Activated T-cell treated with anti-CD3 and anti-CD28 coated beads for 48 hours (primary cell): ENCODE measurements at regions not wholly inside any gene's neighbourhood (a gene's known extent, or its start where the extent isn't known, plus 50 kb on each side); places are given as distances from the start of the nearest gene placed in this dataset.

Experiments used
- DNase-seq: peaks from one replicate; pipeline ENCODE4 v3.0.0-alpha.2; 2020; ENCODE audit warnings: low read depth

DNA sequence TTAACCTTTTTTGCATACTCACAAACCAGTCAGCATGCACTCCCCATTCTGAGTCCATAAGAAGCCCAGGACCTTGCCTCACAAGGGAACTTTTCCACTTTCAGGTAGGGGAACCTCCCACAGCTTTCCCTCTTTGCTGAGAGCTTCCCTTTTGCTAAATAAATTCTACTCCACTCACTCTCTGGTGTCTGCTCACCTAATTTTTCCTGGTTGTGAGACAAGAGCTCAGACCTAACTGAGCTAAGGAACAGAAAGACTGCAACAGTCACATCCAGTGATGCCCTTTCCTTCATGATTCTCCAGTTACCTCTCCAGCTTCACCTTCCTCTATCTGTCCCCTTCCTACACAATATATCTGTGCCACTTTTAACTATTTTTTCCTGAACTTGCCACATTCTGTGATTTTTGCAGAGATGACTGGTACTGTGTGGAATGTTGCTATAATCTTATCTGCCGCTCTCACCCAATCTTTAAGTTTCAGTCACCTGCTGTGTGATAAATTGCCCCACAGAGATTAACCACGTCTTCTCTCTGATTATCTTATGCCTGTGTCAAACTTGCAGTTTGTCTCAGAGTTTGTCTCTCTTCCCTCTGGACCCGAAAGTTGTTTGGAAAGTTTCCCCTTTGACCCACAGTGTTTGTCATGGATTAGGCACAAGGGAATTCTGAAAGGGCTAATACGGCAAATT lies 737.1 kb upstream of the FLRT2 start:
- DNase-seq = no peak

DNA sequence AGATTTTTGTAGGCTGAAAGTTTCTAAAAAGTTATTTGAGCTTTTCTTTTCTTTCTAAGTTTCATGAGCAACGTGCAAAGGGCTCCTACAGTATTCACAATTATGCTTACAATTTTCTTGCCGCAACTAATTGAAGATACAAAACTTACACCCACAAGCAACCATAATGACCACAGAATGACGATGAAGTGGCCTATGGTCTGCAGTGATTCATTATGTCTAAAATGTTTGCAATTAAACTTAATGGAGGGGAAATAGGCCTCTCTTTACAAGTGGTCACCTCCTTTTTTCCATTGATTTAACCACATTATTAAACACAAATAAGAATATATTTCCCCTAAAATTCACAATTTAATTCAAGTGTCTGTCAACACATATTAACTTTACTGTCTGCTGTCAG lies 732.6 kb upstream of the FLRT2 start:
- DNase-seq = no peak

DNA sequence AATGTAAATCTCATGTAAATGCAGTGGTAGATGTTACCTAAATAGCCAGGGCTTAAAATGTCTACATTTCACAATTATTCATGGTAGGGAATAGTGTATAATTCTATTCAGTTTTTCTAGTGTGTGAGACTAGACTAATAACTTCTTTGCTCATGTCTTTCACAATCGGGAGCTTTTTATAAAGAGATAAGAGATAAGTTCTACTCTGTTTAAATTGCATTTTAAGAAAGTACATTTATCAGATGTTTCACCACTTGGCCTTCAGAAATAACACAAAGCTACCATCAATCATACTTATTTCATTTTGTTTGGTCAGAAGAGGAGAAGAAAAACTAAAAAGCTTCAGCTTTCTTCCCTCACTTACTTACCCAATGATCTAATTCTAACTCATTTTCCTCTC lies 725.5 kb upstream of the FLRT2 start:
- DNase-seq = no peak

DNA sequence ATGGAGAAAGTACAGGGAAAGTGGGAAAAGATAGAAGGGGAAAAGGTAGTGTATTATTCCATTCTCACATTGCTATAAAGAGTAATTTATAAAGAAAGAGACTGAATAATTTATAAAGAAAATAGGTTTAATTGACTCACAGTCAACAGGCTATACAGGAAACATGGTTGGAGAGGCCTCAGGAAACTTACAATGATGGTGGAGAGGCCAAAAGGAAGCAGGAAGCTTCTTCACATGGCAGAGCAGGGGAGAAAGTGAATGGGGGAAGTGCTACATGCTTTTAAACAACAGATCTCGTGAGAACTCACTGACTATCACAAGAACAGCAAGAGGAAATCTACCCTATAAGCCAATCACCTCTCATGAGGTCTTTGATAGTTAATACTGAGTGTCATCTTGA lies 725.0 kb upstream of the FLRT2 start:
- no peak for DNase-seq

DNA sequence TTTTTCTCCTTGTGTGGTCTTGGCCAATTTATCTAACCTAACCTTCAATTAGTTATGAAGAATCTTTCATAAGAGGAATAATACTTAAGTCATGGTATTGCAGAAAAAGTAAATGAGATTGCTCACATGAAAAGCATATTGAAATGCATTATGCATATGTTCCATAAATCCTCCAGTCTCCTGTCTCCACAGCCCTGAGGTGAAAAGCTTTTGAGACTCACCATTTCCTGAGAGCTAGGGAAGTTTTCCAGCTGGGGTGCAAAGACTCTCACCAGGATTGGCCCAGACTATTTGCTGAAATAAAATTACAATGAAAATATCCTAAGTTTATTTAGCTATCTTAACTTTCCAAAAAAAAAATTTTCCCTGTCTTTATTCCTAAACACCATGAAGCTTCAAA lies 723.8 kb upstream of the FLRT2 start:
- no peak for DNase-seq

DNA sequence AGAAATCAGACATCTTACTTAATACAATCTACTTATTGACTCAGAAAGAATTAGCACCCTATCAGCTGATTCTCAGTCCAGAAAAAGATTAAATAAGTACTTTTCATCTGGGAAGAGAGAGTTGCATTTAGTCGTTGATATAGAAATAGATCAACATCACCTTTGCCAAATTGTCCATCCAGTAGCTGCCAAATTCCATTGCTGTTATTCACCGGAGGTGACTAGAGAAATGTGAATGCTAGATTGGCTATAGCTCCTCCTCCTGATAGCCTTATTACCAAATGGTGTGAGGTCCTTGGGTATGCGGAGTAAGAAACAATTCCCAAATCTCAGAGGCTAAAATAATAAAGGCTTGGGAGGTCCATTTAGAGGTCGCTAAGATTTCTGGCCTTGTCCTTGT lies 723.3 kb upstream of the FLRT2 start:
- no peak for DNase-seq

DNA sequence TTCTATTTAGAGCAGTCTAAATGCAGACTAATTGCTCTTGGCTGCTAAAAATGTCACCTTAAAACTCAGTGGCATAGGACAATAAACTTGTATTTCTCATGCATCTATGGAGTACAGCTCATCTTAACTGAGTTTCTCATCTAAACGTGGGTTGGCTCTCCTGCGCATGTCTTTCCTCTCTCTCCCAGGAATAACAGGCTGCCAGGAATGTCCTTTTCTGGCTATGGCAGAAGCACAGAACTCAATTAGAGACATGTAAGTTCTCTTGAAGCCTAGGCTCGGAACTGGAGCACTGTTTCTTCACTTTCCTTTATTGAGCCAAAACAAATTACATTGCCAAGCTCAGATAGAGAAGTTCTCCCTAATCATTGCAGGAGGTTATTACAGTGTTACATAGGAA lies 722.3 kb upstream of the FLRT2 start:
- no peak for DNase-seq

DNA sequence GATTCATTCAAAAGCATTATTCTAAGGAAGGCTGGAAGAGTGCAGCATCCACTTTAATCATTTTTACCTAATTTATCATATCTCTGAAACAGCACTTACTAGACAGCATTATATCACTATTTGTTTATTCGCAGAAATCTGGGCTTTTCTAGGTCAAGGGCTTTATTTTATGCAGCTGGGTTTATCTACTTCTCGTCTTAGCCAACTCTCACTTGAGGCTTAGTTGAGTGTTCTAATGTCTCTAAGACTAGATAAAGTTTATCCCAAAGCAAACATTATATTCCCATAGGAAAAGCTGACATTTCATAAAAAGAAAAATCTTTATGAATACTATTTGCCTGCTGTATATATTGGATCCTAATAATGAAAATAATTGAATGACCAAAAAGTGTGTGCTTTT lies 720.8 kb upstream of the FLRT2 start:
- no peak for DNase-seq

DNA sequence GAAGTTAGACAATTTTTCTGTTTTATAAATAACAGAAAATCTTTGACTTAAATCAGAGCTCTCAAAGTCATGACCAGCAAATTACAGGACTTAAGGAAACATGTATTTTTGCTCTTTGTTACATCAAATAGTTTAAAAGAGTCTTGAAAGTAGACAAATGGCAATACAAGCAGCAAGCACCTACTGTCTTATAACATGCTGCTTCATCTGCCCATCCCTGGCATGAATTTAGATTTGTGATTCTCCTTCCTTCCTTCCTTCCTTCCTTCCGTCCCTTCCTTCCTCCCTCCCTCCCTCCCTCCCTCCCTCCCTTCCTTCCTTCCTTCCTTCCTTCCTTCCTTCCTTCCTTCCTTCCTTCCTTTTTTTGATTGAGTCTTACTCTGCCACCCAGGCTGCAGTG lies 715.6 kb upstream of the FLRT2 start:
- no peak for DNase-seq

DNA sequence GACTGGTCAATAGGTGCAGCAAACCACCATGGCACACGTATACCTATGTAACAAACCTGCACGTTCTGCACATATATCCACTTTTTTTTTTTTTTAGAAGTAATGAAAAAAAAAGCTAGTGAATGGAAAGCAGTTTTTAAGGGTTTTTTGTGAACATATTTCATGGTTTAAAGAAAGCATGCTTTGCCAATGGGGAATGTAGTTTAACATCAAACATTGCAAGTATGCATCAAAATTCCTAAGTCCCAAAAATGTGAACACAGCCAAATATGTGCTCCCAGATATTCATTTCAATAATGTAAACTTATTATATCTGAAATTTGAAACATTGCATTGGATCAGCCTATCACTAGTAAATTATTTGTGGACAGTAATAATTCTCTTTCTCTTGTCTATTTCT lies 710.4 kb upstream of the FLRT2 start:
- no peak for DNase-seq

DNA sequence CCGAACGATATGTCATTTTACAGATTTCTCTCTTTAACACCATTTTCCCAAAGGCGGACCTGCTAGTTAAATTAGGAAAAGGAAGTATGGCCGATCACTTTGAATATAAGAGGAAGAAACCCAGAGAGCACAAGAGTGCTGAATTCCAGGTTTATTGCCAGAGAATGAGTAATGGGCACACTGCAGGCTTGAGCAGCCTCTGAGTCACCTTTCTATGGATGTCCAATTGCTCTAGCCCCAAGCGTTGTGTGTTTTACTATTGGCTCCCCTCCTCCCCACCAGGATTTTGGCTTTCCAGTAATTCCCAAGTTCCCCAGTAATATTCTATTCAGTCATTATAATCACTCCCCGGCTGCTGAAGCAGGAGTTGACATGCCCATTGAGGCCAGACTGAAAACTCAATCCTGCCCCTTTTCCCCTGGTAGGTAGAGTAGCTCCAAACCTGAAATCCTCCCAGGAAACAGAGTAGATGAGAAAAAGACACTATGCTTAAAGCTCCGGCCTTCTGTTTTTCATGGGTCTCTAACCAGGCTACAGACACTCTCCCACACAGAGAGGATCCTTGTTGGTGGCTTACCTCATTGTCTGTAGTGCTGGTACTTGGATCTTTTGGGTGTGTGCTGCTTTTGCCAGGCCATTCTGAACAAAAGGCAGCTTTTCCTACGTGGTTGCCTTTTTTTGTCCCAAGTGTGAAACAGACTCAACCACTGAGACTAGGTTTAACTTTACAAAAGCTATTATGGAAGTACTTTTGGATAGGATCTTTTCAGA lies 704.3 kb upstream of the FLRT2 start:
- DNase-seq = no peak

DNA sequence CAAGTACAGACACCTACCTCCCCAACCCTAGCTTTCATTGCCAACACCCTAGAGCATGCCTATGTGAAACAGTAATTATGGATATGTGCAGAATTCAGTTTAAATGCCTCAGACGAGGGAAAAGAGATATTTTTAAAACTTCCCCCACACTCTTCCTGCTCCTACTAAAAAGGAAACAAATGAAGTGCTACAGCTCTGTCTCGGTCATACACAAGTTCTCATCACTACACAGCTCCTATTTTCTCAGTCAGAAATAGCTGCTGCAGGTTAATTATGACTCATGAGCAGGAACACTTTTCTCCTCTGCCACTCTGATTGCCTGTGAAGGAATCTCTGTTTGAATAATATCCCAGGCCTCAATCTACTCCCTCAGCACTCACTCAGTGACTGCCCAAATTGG lies 703.6 kb upstream of the FLRT2 start:
- no peak for DNase-seq

DNA sequence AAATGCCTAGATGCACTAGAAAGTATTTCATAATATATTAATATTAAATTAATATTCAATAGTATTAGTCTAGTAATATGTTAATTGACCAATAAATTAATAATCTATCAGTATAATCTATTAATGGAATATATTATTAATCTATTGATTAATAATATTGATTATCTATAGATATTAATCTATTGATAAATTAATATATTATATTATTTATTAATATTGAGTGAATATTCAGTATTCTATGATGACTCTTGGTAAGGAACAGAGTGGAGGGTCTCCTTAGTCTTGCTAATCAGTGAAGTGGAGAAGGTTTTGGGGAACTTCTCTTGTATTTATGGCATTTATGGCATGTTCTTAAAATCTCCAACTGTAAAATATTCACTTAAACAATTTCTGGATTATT lies 679.3 kb upstream of the FLRT2 start:
- DNase-seq = no peak

DNA sequence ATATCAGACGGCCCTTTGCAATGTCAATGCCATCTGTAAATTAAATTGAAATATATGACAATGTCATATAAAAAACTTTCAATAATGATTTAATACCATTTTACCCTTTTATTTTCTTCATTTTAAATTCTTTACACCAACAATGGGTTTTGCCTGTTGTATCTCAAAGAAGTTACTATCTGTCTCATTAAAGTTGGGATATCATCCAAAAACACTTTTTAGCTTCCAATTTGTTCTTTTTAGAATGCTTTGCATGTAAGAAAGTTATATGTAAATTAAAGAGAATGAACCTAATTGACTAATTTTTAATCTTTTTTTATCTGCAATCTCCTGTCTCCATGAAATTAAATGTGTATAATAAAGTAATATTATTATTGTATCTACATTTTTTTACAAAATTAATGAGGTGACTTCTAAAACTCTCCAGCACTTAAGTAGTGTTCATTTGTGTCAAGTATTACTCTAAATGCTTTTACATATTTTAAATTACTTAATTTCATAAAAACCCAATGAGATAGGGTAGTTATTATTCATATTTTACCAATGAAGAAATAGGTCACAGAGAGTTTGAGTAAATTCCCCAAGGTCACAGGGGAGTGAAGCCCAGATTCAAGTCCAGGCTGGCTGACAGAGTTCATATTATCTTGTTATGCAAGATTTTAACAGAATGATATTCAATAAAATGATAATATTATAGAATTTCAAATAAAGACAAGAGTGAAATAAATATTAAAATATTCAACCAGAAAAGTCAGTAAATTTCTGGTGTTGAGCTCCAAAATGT lies 673.0 kb upstream of the FLRT2 start:
- DNase-seq = no peak

DNA sequence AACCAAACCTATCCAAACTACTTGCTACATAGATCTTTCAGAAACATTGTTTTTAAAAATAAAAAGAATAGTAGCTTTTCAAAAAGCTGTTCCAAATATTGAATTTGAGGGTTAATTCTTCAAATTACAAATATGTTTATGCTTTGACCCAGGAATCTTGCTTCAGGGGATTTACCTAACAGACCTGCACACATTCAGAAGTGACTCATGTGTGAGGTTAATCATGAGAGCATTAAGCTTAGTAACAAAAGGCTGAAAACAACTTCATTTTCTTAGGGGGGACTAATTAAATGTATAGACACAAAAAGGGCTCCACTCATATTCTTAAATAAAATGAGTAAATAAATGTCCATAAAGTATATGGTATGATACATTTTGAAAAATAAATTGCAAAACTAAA lies 672.4 kb upstream of the FLRT2 start:
- DNase-seq = no peak

DNA sequence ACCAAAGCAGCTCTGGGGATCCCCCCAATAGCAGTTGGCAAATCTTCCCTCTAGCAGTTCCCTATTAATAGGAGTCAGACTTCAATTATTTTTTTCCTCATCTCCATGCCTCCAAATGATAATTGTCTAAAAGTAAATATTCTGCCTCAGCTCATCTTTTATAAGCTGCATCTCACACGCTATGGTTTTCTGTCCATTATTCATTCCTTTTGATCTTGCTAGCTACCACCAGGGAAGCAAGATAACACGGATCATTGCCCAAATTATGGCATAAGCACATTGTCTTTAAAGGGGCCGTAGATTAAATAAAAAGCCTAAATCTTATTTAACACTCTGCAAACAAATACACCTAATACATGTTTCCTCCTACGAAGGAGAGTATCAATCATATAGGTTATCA lies 670.8 kb upstream of the FLRT2 start:
- DNase-seq = no peak

DNA sequence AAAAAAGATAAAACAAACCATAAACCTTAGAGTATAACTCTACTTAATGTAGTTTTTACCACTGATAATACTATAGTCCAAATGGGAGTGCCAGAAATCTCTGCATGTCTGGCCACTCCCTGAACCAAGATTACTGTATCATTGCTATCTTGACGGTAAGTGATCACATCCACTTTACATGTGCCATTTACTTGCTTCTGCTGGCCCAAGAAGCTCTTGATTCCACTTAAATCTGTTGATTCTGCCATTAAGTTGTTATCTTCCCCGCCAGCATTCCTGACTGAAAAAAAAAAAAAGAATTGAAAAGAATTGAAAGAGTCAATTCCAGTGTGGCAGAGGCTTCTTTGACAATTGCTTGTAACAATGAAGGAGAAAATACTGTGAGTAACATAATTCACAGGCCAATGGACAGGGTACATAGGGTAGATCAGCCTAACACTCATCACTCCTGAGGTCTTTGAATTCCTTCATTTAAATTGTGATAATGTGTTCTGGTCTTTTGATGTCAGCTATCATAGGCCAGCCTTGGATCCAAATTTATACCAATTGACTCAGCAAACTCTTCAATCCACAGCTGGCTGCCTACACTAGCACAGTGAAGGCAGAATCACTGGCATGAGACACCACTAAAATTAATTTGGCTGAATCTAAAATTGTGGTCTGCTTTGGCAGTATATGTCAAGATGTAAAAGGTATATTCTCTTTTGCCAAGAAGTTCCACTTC lies 665.2 kb upstream of the FLRT2 start:
- no peak for DNase-seq

DNA sequence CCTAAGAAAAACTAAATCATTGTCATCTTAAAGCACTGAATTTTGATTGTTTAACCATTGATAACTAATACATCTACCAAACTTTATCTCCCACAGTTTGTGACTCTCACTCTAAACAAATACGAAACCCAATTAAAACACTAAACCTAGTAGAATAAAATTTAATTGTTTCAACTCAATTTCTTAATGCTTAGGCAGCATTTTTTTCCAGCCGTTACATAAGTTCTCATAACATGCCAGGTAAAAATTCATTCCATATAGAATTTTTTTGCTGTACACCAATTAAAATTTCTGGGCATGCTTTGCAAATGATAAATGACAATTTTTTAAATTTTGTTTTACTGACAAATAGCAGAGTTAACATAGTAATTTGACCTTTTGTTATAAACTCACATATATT lies 658.2 kb upstream of the FLRT2 start:
- DNase-seq = no peak

DNA sequence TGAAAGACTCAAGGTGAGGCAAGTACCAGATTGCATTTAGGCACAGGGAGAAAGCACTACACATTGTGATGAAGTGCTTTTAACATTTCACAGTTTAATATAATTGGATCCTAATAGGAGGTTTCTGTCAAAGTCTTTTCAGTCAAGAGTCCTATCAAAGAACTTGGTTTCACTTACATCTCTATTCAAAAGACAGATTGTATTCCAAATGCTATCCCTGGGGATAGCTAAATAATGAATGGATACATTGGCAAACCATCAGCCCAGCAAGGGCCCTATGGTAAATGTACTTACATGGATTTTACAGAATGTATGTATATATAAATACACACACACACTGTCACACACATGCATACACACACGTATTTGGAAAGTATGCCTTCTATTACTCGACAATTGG lies 655.5 kb upstream of the FLRT2 start:
- DNase-seq = no peak

DNA sequence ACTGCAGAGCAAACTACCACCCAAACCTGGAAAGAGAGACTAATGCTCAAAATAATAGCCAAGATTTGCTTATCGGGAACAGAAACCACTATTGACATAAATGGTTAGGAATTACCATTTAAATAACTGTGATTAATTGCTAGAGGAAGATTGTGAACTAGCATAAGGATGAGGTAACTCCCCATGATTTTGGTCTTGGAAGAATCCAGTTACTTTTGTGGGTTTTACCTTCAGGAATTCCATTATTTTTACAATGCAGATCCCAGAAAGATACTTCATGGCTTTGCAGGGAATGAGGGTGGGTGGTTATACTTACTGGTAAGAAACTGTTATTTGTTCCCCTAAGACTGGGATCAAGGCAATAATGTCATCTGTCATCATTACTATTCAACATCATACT lies 652.9 kb upstream of the FLRT2 start:
- no peak for DNase-seq

DNA sequence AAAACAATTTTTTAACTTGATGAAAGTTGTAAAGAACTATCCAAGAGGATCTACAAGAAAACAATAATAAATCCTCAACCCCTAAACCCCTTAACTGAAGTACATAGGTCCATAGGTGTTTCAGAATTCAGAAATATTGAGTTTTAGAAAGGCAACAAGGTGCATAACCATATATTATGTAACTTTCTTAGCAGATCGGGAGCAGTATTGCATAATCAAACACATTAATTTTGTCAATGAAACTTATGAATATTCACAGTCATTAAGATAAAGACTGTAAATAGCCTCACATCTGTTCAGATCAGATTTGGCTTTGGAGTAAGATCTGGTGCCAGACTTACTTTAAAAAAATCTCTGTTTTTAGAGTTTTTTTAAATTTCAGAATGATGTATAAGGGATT lies 647.1 kb upstream of the FLRT2 start:
- no peak for DNase-seq

DNA sequence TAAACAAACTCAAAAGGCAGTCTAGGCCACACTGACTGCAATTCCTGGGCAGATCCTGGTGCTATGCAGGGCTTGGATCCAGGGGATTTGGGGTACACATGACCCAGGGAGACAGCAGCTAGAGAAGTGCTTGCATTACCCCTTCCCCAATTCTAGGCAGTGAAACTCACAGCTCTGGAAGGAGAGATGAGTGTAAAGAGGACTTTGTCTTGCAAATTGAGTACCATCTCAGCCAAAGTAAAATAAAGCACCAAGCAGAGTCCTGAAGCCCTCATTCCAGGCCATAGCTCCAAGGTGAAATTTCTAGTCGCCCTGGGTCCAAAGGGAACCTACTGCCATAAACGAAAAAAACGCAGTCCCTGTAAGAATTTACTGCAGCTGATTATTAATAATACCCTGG lies 644.9 kb upstream of the FLRT2 start:
- DNase-seq = no peak

DNA sequence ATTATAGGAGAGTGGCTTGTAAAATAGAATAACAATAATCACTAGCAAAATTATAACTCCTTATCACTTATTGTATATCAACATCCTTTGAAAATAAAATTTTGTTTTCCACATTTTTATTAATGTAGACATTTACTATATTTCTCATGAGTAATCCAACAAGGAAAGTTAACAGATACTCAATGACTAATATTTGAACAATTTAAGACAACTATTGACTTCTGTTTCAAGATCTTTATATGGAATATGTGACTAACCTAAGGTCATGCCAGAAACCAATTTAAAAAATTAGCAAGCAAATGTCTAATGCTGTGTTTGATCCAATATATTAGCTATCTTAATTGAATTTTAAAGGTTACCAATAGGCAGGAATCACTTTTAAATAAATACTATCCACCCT lies 638.5 kb upstream of the FLRT2 start:
- no peak for DNase-seq
